HEK293 (cell line): ENCODE measurements at regions not wholly inside any gene's neighbourhood (a gene's known extent, or its start where the extent isn't known, plus 50 kb on each side); places are given as distances from the start of the nearest gene placed in this dataset.

Experiments used
- CTCF ChIA-PET: fragments of 350-600 bp; formaldehyde crosslinking; extraction: SDS; loops from one replicate; lab custom pipeline; 2021; ENCODE audit warnings: antibody characterized with exemption; lab: Yijun Ruan, JAX
- POLR2A ChIA-PET: fragments of 300-600 bp; formaldehyde crosslinking; extraction: SDS; loops from one replicate; lab custom pipeline; 2020; ENCODE audit warnings: antibody characterized with exemption, inconsistent platforms; lab: Yijun Ruan, JAX
- H3K27ac ChIP-seq: fragments of 200-500 bp; sonication (Bioruptor generic); 2 replicates; pipeline ENCODE4 v1.5.1; 2014; ENCODE audit warnings: low read depth, low read length, control low read depth, inconsistent platforms; ENCODE audit errors: extremely low read depth
- H3K36me3 ChIP-seq, 2 experiments: fragments of 200-500 bp in 1 of 2; sonication (Bioruptor generic) in 1 of 2; 1 replicate in 1 of 2; 2 replicates in 1 of 2; pipeline ENCODE4 v1.5.1; 2014 to 2017; ENCODE audit warnings: inconsistent platforms in 2 of 2, low read length in 2 of 2; ENCODE audit not compliant: control insufficient read depth in 2 of 2, insufficient read depth in 1 of 2
- H3K4me1 ChIP-seq: fragments of 200-500 bp; sonication (Bioruptor generic); 2 replicates; pipeline ENCODE4 v1.5.1; 2014; ENCODE audit warnings: mild to moderate bottlenecking, low read length, inconsistent platforms; ENCODE audit not compliant: control insufficient read depth, insufficient read depth
- H3K4me3 ChIP-seq: 2 replicates; pipeline ENCODE4 v1.5.1; 2011; ENCODE audit warnings: low read depth, mild to moderate bottlenecking, control low read depth, low read length, moderate library complexity
- H3K9me3 ChIP-seq: fragments of 200-500 bp; sonication (Bioruptor generic); 2 replicates; pipeline ENCODE4 v1.5.1; 2014; ENCODE audit warnings: low read depth, low read length, inconsistent platforms; ENCODE audit not compliant: control insufficient read depth, insufficient read depth
- ATF2 ChIP-seq: fragments of 450-650 bp; formaldehyde crosslinking; IDR thresholded peaks from 2 replicates; pipeline ENCODE4 v1.5.1; 2016; ENCODE audit warnings: missing biosample characterization, missing genetic modification characterization, low read depth
- BCL6B ChIP-seq: fragments of 450-650 bp; formaldehyde crosslinking; IDR thresholded peaks from 2 replicates; pipeline ENCODE4 v1.5.1; 2017; ENCODE audit warnings: missing biosample characterization, missing genetic modification characterization
- MYNN ChIP-seq: fragments of 450-650 bp; formaldehyde crosslinking; IDR thresholded peaks from 2 replicates; pipeline ENCODE4 v1.5.1; 2016; ENCODE audit warnings: missing biosample characterization, missing genetic modification characterization, borderline replicate concordance
- REPIN1 ChIP-seq: fragments of 450-650 bp; formaldehyde crosslinking; IDR thresholded peaks from 2 replicates; pipeline ENCODE4 v1.5.1; 2017; ENCODE audit warnings: missing biosample characterization, missing genetic modification characterization, low read depth
- REST ChIP-seq: fragments of 450-650 bp; formaldehyde crosslinking; IDR thresholded peaks from 2 replicates; pipeline ENCODE4 v1.5.1; 2016; ENCODE audit warnings: missing biosample characterization, missing genetic modification characterization
- SETDB1 ChIP-seq: IDR thresholded peaks from one replicate; pipeline ENCODE4 v1.6.1; 2017; ENCODE audit warnings: mild to moderate bottlenecking, low read length, moderate library complexity, mixed read lengths; ENCODE audit not compliant: insufficient read length
- YY2 ChIP-seq: fragments of 450-650 bp; formaldehyde crosslinking; IDR thresholded peaks from 2 replicates; pipeline ENCODE4 v1.5.1; 2016; ENCODE audit warnings: missing biosample characterization, missing genetic modification characterization
- ZBTB10 ChIP-seq: fragments of 450-650 bp; formaldehyde crosslinking; IDR thresholded peaks from 2 replicates; pipeline ENCODE4 v1.5.1; 2016; ENCODE audit warnings: missing biosample characterization, missing genetic modification characterization
- ZNF140 ChIP-seq: fragments of 450-650 bp; formaldehyde crosslinking; IDR thresholded peaks from 2 replicates; pipeline ENCODE4 v1.5.1; 2016; ENCODE audit warnings: missing biosample characterization, missing genetic modification characterization
- ZNF157 ChIP-seq: fragments of 450-650 bp; formaldehyde crosslinking; IDR thresholded peaks from 2 replicates; pipeline ENCODE4 v1.5.1; 2016; ENCODE audit warnings: missing biosample characterization, missing genetic modification characterization
- ZNF2 ChIP-seq: fragments of 450-650 bp; formaldehyde crosslinking; IDR thresholded peaks from 2 replicates; pipeline ENCODE4 v1.5.1; 2016; ENCODE audit warnings: missing biosample characterization, missing genetic modification characterization
- ZNF223 ChIP-seq: fragments of 450-650 bp; formaldehyde crosslinking; IDR thresholded peaks from 2 replicates; pipeline ENCODE4 v1.5.1; 2016; ENCODE audit warnings: missing biosample characterization, missing genetic modification characterization
- ZNF324 ChIP-seq: fragments of 450-650 bp; formaldehyde crosslinking; IDR thresholded peaks from 2 replicates; pipeline ENCODE4 v1.5.1; 2016; ENCODE audit warnings: missing biosample characterization, missing genetic modification characterization
- ZNF501 ChIP-seq: fragments of 450-650 bp; formaldehyde crosslinking; IDR thresholded peaks from 2 replicates; pipeline ENCODE4 v1.5.1; 2016; ENCODE audit warnings: missing biosample characterization, missing genetic modification characterization
- ZNF560 ChIP-seq: fragments of 450-650 bp; formaldehyde crosslinking; IDR thresholded peaks from 2 replicates; pipeline ENCODE4 v1.5.1; 2017; ENCODE audit warnings: missing biosample characterization, missing genetic modification characterization, borderline replicate concordance
- ZNF585B ChIP-seq: fragments of 450-650 bp; formaldehyde crosslinking; IDR thresholded peaks from 2 replicates; pipeline ENCODE4 v1.5.1; 2016; ENCODE audit warnings: missing biosample characterization, missing genetic modification characterization
- ZNF600 ChIP-seq: fragments of 450-650 bp; formaldehyde crosslinking; IDR thresholded peaks from 2 replicates; pipeline ENCODE4 v1.5.1; 2016; ENCODE audit warnings: missing biosample characterization, missing genetic modification characterization
- ZNF629 ChIP-seq: fragments of 450-650 bp; formaldehyde crosslinking; IDR thresholded peaks from 2 replicates; pipeline ENCODE4 v1.5.1; 2017; ENCODE audit warnings: missing biosample characterization, missing genetic modification characterization
- ZNF785 ChIP-seq: fragments of 450-650 bp; formaldehyde crosslinking; IDR thresholded peaks from 2 replicates; pipeline ENCODE4 v1.5.1; 2016; ENCODE audit warnings: missing biosample characterization, missing genetic modification characterization
- ZXDB ChIP-seq: fragments of 450-650 bp; formaldehyde crosslinking; IDR thresholded peaks from 2 replicates; pipeline ENCODE4 v1.5.1; 2016; ENCODE audit warnings: missing biosample characterization, missing genetic modification characterization

GRCh38 chr11:26093206-26093605, 238.7 kb upstream of the ANO3 start:
- Histone ChIP-seq H3K4me1 (no peaks in the 10 kb centered on the region), H3K27ac (no peak overlapping the region), H3K36me3 (no peaks in the 10 kb centered on the region), H3K9me3 (no peaks in the 10 kb centered on the region), H3K4me3 (no peak overlapping the region)
- TF ChIP-seq ZBTB10 (tag by site-specific recombination) (no peak), ZNF324 (tag by site-specific recombination) (no peak), MYNN (tag by site-specific recombination) (no peak), ZNF600 (no peak), ZNF785 (tag by site-specific recombination) (no peak), ZNF140 (tag by site-specific recombination) (no peak), ZNF501 (tag by site-specific recombination) (no peak)
- ChIA-PET POLR2A (no interaction called here), CTCF (no interaction called here)

GRCh38 chr11:26095340-26095739, 236.6 kb upstream of the ANO3 start:
- ChIA-PET POLR2A (no interaction called here), CTCF (no interaction called here)
- no peak for TF ChIP-seq ZXDB
- TF ChIP-seq ZNF629 (tag by site-specific recombination), result no peak
- TF ChIP-seq REST, result no peak
- no peak for TF ChIP-seq YY2 (tag by site-specific recombination)
- TF ChIP-seq ZNF223, result no peak
- TF ChIP-seq ATF2 (tag by site-specific recombination), result no peak
- TF ChIP-seq ZNF2 (tag by site-specific recombination), result no peak
- no peak for TF ChIP-seq REPIN1 (tag by site-specific recombination)
- no peak for TF ChIP-seq ZNF157 (tag by site-specific recombination)
- no peak for TF ChIP-seq ZNF585B (tag by site-specific recombination)
- no peak for TF ChIP-seq SETDB1
- no peak for TF ChIP-seq BCL6B (tag by site-specific recombination)
- TF ChIP-seq ZNF560 (tag by site-specific recombination), result no peak
- Histone ChIP-seq H3K9me3 (no peaks in the 10 kb centered on the region), H3K4me1 (no peaks in the 10 kb centered on the region), H3K27ac (no peak overlapping the region), H3K36me3 (no peaks in the 10 kb centered on the region), H3K4me3 (no peak overlapping the region)
